HK-2 (cell line): ENCODE measurements at regions not wholly inside any gene's neighbourhood (a gene's known extent, or its start where the extent isn't known, plus 50 kb on each side); places are given as distances from the start of the nearest gene placed in this dataset.
"Not testable (repeated sequence)": the region's sequence is repeated elsewhere in the genome, so short reads cannot be mapped to it uniquely, and the experiment has no call there.

ENCODE experiments used
- DNase-seq: peaks from one replicate; pipeline ENCODE4 v3.0.0-alpha.2; 2018; ENCODE audit not compliant: unreplicated experiment

GRCh38 chr18:45342166-45342565, 273.1 kb upstream of the SLC14A2 start:
- DNase-seq: no peak

DNA sequence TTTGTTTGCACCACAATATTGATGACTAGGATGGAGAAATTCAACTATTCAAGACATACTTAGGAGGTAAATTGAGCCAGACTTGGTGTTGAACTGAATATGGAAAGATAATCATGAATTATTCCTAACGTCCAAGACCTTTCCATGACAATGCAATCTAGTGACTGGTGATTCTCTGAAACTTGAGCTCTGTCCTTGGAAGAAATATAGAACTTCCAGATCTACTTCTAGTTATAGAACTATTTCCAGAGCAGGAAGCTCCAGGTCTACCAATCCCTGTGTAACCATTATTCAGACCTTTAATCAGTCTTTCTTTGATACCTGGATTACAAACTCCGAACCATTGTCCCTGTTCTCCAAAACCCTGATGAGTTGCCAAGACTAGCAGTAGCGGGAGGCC, 272.6 kb upstream of the SLC14A2 start:
- DNase-seq: no peak

DNA sequence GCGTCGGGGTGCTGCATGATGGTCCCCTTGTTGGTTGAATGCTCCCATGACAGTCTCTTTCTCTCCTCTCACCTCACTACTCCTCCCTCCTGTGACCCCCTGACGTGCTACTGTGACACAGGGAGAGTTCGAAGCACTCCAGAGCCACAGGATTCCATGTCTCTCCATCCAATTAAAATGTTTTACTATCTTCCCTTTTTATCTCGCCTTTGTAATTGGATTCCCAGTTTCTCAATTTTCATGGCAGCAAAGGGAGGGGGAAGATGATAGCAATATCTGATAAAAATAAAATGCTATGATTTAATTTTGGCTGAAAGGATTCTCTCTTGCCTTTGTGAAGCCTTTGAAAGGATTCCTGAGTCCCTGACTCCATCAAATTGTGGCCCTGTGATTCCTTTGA, 271.9 kb upstream of the SLC14A2 start:
- no peak for DNase-seq

- not testable (repeated sequence) for DNase-seq
Measured at GRCh38 chr18:45344680-45345079, 270.6 kb upstream of the SLC14A2 start.

- no peak for DNase-seq
Measured at GRCh38 chr18:45349019-45349418, 266.3 kb upstream of the SLC14A2 start.

- no peak for DNase-seq
Measured at GRCh38 chr18:45349467-45349866, 265.8 kb upstream of the SLC14A2 start.

DNA sequence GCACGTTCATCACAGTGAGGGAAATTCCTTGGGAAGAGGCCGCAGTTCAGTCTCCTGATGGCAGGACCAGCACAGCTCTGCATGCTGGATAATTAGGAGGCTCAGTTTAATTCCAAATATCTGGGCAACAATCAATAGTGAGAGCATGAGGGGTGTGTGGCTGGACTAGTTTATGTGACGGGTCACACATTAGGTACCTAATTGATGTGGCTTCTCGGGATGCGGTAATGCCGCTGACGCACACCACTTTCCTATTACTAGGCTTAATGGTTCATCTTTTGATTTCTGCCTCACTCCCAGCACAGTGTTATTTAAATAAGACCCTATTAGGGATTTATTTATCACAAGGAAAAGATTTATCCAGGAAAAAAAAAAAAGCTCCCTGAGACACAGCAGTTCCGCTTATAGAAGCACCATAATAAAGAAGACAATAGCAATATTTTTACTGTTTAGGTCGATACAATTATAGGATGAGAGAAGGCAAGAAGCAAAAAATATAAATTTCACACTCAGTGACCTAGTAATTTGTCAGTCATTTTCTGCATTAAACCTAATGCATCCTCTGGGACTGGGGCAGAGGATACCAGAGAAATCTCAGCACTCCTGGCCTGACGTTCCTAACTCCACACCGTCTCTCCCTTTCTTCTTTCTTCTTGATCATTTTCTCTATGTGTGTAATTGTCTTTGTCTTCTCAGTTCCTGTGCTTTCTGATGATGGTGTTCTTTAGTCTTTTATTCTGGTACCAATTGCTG, 264.7 kb upstream of the SLC14A2 start:
- no peak for DNase-seq

- no peak for DNase-seq
Measured at GRCh38 chr18:45352874-45353273, 262.4 kb upstream of the SLC14A2 start.

- no peak for DNase-seq
Measured at GRCh38 chr18:45353530-45353929, 261.7 kb upstream of the SLC14A2 start.

DNA sequence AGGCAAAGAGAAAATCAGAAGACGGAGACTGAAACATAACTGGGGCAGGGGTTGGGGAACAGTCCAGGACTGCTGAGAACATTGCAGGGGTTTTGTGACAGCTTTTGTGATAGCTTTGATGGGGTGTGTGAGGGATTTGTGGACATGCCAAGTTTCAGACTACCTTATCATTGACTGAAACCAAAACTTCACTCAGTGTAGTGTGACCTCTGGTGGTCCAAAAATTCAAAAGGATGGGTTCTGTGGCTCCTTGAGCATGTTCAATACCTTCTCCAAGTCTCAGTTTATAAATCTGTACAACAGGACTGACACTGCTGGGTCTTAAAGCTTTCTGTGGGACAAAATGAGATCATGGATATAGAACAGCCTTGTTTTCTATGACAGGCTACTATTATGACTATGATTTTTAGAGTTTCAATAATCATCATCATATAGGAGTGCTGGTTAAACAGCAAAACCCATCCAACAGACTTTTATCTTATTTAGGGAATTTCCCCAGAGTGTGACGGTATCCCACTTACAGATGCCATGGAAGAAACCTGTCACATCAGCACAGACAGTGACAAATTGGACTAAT, 259.2 kb upstream of the SLC14A2 start:
- DNase-seq: no peak

- DNase-seq: no peak
Measured at GRCh38 chr18:45357686-45358470, 257.4 kb upstream of the SLC14A2 start.

DNA sequence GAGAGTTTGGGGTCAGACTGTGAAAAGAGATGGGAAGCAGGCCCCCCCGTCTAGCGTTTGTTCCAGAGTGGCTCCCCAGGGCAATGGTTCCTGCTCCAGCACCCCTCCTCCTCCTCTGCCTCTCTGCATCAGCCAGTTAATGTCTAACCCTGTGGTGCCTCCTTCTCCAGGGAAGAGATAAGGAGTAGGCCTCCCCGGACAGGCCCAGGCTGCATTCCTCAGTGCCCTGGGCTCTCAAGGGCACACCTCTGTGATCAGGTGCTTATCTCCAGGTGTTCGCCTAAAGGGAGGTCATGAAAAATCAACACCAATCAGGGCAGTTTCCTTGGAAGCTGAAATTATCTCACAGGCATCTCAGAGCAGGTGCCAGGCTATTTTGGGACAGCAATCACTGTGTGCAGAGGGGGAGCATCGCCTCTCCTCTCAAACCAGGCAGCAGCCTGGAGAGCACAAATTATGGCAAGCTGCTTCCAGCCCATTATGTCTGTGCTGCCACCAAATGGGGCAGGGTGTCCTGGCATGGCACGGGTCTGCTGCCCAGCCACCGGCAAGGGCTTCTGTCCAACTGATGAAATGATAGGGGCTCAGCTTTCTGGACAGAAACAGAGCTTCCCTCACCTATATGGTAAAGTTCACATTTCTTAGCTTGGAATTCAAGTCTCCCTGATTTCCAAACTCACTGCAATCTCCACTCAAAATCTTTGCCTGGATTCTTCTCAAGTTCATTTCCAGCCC, 255.8 kb upstream of the SLC14A2 start:
- DNase-seq: peak; percentile 1

- no peak for DNase-seq
Measured at GRCh38 chr18:45361125-45361851, 254.0 kb upstream of the SLC14A2 start.

DNA sequence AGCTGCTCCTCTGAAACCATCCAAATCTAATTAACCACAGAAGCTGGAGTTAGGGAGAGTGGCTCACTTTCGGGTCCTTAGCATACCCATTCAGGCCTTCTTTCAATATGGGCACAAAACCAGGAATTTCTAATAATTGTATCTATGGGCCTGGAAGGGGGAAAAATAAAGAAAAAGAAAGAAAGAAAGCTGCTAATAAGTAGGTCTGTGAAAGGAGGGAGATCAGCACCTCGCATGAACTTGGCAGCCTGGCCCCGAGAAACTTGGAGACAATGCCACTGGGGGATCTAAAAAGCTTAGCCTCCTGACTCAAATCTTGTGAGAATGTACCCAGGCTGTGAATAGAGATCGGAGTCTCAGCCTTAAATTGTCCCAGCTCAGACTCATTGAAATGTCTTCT, 252.1 kb upstream of the SLC14A2 start:
- no peak for DNase-seq

GRCh38 chr18:45365835-45366234, 249.4 kb upstream of the SLC14A2 start:
- DNase-seq: no peak

DNA sequence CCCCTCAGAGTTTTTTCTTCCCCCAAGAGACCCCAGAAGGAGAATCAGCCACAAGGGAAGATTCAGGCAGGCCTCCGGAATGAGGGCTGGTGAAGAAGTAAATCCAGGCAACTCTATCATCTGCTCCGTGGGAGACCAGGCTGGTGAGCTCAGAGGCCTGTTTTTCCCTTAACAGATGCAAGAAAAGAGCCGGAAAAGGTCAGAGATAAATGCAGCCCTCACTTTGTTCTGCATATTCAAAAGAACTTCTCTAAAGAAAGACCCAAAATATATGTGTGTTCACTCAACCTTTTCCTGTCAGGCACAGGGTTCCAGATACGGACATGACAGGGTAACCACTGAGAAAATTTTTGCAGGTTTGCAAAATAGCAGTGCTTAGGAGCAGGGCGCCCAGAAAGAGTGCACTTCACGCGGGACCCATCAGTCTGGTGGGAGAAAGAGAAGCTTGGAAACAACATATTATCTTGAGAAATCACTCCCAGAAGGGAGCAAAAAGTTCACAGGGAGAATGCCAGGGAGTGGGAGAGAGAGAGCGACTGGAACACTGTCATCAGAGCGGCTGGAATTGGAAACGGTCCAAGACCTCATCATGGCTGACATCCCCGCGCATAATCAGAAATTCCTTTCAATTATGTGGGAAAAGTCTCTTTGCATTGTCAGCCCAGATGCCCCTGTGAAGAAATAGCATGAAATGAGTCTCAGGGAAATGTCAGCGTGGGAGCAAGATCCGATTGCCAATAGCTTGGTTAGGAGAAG, 244.8 kb upstream of the SLC14A2 start:
- no peak for DNase-seq

- no peak for DNase-seq
Measured at GRCh38 chr18:45373286-45373880, 241.9 kb upstream of the SLC14A2 start.

DNA sequence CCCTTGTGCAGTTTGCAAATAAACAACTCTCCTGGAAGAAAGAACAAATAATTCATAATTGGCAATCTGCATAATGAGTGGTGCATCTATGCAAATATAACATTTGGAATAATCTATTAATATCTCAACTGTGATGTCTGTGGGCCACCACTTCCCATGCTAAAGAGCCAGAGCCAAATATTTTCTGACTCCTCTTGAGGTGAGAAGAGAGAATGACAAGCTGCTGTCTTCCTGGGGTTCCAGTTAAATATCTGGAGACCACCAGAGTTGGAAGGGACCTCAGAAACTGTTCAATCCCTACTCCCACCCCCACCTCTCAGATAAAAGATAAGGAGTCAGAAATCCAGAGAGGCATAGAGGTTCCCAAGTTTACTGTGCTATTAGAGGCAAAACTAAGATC, 241.0 kb upstream of the SLC14A2 start:
- no peak for DNase-seq

DNA sequence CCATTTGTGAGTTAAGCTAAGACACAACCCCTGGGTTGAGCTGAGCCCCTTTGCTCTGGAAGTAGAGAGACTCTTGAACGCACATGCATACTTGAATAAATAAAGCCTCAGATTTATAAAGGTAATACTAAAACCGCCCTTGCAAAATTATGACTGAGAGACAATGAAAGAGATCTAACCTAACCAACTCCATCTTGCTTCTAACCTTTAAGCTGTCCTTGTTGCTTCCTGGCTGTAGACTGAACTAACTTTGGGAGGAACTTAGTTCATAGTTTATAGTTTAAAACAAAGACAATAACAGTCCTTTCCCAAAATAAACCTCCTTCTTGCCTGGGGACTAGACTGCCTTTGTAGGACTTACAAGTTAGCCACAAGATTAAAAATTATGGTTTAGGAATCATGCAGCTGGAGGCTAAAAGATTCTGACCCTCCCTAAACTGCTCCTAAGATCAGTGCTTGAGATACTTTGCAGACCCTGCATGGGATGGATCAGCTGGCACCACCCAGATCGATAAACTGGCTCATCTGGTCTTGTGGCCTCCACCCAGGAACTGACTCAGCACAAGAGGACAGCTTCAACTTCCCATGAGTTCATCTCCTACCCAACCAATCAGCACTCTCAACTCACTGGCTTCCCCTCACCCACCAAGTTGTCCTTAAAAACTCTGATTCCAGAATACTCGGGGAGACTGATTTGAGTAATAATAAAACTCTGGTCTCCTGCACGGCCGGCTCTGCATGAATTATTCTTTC, 240.2 kb upstream of the SLC14A2 start:
- no peak for DNase-seq

- DNase-seq: no peak
Measured at GRCh38 chr18:45376193-45376592, 239.1 kb upstream of the SLC14A2 start.
